ENCODE measurements at regions not wholly inside any gene's neighbourhood (a gene's known extent, or its start where the extent isn't known, plus 50 kb on each side); places are given as distances from the start of the nearest gene placed in this dataset.
A peak's percentile ranks its signal among the peaks of the same experiment; 100 is the strongest.

DNA sequence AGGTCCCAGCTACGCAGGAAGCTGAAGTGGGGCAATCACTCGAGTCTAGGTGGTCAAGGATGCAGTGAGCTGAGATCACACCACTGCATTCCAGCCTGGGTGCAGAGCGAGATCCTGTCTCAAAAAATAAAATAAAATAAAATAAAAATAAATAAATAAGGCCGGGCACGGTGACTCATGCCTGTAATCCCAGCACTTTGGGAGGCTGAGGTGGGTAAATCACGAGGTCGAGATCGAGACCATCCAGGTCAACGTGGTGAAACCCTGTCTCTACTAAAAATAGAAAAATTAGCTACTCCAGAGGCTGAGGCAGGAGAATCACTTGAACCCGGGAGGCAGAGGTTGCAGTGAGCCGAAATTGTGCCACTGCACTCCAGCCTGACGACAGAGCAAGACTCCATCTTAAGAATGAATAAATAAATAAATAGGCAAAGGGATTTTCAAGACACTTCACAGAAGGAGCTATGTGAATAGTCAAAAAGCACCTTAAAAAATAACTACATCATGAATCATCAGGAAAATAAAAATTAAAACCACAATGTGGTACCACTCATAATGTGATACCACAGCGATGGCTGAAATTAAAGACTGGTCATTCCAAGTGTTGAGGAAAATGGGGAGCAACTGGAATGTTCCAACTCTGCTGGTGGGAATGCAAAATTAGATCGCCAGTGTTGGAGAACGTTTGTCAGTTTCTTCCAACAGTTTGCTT lies 92.9 kb upstream of the TBX3 start:
- DNase-seq (ENCODE audit: low read depth in 4 of 4, low spot score in 2 of 4): no peak

DNA sequence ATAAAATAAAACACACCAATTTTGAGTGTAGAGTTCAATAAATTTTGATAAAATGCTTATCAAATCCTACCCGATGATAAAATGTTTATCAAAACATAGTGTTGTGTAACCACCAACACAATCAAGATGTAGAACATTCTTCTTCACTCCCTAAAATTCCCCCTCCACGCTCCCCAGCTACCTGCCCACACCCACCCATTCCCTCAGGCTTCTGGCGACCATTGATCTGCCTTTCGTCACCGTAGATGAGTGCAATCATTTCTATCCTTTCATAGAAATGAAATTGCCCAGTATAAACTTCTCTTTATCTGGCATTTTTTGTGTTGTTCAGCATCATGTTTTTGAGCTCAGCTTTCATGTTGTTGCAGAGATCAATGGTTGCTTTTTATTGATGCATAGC lies 90.7 kb upstream of the TBX3 start:
- no peak for DNase-seq (ENCODE audit: low read depth in 4 of 4, low spot score in 2 of 4)

DNA sequence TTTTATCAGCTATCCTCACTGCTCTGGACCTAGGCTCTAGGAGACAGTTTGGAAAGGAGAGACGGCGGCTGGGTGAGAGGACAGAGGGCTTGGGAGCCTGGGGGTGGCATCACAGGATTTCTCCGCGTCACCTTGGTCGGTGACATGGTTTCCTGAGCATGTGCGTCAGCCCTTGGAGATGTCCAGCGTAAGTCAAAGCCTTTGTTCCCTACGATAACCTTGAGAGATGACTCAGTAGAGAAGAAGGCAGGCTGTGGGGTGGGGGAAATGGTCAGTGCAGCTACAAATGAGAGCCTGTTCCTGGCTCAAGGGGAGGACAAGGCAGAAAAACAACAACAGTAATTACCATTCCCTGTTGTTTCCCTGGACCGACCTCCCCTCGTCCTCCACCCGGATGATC lies 90.2 kb upstream of the TBX3 start:
- no peak for DNase-seq (ENCODE audit: low read depth in 4 of 4, low spot score in 2 of 4)

DNA sequence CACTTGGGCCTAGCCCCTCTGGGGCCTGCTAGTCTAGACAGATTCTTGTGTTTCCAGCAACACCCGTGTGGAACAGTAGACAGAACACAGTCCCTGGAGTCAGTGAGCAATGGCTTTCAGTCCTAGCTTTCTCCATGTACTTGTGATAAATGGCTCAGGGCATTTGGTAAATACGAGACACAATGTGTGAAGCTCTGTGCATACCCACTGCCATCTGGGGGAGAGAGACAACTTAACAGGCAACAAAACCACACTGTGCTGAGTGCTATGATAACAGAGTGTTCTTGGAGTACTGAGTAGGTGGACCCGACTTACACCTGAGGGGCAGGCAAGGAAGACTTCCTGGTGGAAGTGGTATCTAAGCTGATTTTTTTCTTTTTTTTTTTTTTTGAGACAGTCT lies 86.3 kb upstream of the TBX3 start:
- no peak for DNase-seq (ENCODE audit: low read depth in 4 of 4, low spot score in 2 of 4)

DNA sequence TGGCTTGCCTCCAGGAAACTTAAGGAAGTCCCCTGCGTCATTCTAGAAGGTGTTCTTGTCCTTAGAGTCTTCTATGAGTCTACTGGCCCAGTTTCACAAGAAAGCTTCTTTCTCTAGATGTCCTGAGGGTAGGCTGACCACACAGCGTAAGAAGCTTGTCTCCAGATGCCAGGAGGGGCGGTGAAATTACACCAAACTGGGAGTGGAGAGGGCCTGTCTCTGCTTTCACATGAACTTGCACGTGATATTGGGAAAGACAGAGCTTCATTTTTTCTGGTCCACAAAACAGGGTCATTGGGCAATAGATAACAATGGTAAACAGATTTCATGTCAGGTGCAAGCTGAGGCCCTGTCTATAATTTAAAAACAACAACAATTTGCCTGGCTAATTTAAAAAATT lies 85.7 kb upstream of the TBX3 start:
- no peak for DNase-seq (ENCODE audit: low read depth in 4 of 4, low spot score in 2 of 4)

DNA sequence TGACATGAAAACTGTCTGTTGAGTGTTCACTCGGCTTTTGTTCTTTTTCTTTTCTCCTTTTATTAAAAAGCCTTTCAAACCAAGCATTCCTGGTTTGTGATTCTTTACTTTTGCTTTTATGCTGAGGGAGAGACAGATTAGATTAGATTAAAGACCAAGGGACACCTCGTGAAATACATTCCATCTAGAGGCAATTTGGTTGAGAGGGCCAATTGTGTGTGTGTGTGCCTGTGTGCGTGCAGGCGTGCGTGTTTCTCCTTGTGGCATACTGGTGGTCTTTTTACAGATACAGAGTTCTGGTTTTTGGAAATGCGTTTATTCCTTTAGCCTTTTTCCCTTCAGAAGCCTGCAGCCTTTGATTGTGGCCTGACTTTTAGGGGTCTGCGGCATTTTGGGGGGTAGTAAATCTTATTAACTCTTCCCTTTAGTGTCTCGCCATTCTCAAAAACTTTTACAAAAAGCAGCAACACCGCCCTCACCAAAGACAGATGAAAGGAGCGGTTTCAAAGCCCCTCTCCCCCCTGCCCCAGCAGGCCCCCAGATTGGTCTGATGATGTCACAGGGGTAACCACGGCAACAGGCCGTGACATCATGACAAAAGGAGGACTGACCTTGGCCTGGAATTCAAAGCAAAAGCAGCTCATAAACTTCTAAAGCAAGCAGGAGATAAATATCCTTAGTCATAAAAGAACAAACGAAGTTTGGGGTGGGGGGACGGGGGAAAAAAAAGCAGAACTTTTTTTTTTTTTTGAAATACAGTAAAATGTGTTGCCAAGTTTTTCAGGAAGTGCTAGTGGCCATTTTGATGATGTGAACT lies 84.1 kb upstream of the TBX3 start:
- peak in 2 of 4 donors; percentile 66 for DNase-seq (ENCODE audit: low read depth in 4 of 4, low spot score in 2 of 4)

DNA sequence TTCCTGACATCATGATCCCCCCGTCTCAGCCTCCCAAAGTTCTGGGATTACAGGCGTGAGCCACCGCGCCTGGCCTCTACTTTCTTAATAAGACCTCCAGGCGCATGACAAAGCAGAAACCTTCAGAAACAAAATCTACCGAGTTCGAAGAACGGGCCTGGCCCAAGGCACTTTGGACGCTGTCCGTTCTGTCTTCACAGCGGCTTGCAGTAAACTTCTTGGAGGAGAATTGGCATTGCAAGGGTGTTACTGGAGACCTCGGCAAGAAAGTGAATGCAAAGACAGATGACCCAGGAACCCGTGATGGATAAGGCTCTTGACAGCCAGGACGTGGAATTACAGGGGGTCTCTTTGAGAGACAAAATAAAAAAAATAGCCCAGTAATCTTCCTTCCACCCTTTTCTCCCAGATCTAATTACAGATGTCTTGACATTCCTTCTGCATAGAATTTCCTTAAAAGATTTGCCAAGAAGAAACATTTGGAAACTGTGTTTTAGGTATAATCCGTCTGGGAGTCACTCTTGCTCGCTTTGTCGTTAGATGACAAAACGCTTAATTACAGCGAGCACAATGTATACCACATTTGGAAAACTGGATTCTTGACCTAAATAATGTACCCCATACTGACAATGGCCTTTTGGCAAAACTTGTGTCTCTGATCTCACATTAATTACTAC lies 83.2 kb upstream of the TBX3 start:
- DNase-seq (ENCODE audit: low read depth in 4 of 4, low spot score in 2 of 4): peak in 1 of 4 donors; percentile 24

DNA sequence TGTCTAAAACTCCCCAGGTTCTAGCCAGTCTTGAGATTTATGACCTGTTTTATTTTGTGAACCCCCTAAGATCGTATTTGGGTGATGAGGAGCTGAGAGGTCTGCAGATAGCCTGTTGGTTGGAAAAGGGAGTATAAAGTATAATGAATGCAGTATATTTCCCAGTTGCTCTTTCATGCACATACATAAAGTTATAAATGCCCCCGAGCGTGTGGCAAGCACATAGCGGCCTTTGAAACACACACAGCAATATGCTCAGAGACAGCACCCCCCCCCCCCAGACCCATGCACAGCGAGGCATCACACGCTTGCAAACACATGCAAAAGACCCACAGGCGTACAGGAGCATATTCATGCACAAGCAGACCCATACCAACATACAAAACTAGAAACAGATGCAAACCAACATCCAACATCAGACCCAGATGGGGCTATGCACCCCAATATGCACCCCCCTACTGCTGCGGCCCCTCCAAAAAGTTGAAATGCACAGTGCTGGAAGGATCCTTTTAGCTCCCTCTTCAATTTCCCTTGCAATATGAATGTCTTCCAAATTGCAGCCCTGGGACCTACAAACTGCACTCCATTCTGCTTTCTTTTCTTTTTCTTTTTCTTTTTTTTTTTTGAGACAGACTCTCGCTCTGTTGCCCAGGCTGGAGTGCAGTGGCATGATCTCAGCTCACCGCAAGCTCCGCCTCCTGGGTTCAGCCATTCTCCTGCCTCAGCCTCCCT lies 82.2 kb upstream of the TBX3 start:
- no peak for DNase-seq (ENCODE audit: low read depth in 4 of 4, low spot score in 2 of 4)

DNA sequence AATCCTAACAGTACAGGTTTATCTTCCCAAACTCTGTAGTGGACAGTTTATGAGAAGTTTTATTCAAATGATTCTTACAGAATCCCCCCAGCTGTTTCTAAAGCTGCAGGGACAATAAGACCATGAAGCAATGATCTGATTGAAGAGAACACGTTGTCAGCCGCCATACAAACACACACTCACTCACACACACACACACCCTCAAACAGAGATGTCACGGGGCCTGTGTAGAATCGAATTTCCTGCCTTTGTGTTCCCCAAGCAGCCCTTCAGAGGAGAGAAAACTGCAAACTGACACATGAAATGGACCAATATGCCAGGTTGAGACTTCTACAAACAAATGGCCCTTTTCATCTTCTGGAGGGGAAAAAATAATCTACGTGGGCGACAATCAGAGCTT lies 80.5 kb upstream of the TBX3 start:
- DNase-seq (ENCODE audit: low read depth in 4 of 4, low spot score in 2 of 4): no peak

DNA sequence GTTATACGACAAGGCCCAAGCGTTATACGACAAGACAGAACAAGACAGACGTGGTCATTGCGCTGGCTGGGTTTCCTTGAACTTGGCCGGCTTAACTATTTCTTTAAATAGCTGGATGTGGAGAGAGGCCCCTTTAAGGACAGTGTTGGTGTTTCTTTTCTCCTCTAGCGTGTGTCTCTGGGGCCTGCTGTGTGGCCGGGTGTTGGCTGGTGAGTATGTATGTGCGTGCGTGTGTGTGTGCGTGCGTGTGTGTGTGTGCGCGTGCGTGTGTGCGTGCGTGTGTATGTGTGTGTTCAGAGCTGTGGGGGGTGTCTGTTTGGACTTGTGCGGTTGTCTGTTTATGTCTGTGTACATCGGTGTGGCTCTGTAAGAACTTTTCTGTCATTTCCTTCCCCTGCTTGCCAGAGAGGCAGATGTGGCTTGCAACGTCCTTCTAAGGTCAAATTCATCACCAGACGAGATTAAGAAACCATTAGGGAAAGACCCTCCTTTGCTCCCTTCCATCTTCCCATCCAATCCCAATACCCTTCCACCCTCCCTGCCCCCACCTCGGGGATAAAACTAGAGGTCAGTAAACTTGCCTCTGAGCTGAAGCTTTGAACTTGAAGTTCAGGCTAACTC lies 78.6 kb upstream of the TBX3 start:
- DNase-seq (ENCODE audit: low read depth in 4 of 4, low spot score in 2 of 4): no peak

DNA sequence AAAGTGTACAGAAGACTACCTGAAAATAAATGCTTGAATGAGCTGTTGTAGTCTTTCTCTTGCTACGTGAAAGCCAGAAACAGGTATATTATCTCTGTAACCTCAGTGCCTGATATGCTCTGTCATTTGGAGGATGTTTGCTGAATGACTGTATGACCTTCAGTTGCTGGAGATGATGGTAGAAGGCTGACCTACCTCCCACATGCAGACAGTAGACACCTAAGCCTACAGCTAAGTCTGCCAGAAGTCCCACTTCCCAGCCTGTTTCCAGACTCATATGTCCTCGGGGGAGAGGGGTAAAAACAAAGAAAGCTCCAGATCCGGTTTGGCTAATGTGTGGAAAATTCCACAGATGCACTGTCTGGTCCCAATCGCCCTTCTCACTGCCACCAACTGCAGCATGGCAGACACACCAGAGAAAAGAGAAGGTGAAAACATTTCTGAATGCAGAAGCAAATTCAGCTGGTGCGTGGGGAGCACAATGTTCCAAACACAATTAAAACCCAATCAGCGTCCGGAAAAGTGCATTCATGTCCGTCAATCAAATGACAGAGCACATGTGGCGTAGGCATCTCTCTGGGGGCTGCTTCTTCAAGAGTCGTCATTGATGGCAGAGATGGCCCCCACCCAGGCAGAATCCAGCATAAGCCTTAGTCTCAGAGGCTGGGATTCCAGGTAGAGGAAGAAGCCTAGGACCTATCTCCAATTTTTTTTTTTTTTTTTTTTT lies 76.3 kb upstream of the TBX3 start:
- no peak for DNase-seq (ENCODE audit: low read depth in 4 of 4, low spot score in 2 of 4)

DNA sequence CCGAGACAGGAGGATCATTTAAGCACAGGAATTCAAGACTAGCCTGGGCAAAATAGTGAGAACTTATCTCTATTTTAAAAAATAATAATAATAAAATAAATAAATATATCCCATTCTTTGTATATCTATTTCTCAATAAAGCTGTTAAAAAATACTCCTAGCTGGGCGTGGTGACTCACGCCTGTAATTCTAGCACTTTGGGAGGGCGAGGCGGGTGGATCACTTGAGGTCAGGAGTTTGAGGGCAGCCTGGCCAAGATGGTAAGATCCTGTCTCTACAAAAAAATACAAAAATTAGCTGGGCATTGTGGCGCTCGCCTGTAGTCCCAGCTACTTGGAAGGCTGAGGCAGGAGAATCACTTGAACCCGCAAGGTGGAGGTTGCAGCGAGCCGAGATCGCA lies 75.7 kb upstream of the TBX3 start:
- DNase-seq (ENCODE audit: low read depth in 4 of 4, low spot score in 2 of 4): no peak

DNA sequence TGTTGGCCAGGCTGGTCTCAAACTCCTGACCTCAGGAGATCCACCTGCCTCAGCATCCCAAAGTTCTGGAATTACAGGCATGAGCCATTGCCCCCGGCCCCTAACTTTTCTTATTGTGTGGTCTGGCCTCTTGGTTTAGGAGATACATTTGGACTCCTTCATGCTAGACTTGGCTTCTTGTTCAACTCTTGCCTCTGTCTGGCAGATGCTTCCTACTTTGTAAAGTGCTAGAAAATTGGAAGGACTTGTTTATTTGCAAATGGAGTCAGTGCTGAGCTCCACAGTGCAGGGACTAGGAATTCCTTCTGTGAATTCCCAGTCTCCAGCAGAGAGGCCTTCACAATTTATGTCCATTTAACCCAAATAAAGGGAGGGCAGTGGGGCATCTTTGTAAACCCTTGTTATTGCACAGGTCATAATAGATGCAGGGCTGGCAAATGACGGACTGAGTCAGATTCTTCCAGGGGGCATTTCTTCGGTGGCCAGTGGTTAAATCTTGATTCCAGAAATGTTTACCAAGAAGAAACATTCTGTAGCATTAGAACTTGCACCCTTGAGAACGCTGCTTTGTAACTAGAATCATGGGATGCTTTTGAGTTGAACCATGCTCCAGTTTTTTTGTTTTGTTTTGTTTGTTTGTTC lies 73.8 kb upstream of the TBX3 start:
- DNase-seq (ENCODE audit: low read depth in 4 of 4, low spot score in 2 of 4): no peak

DNA sequence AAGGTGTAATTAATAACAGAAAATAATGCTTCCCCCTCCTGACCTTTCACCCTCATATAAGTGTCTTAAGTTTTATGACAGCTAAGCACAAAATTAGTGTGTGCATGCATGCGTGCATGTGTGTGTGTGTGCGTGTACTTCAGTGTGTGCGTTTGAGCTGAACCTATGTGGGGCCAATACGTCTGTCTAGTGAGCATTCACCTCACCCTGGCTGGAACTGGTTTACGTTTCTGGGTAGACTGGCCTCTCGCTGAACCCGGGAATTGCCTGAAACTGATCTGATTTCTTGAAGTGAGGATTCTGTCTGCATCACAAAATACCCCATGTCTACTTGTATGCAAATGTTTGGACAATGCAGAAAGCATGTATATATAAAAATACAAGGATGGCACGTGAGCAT lies 68.2 kb upstream of the TBX3 start:
- peak in 1 of 4 donors; percentile 35 for DNase-seq (ENCODE audit: low read depth in 4 of 4, low spot score in 2 of 4)

DNA sequence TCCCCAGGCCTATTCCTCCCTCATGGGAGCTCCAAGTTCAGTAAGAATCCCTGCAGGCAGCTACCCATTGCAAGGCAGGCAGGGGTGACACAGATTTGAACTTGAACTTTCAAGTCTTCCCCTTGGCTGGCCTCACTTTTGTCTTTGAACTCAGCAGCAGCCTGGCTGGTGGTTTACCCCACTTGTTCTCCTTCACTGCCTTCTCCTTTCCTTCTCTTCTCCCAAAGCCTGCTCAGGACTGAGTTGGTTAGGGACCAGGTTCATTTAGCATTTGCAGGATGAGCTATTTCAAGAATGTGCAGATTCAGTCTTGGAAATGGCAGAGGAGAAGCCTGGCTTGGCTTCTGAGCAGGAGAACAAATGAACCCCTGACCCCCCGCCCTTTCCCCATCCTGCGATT lies 67.7 kb upstream of the TBX3 start:
- no peak for DNase-seq (ENCODE audit: low read depth in 4 of 4, low spot score in 2 of 4)

DNA sequence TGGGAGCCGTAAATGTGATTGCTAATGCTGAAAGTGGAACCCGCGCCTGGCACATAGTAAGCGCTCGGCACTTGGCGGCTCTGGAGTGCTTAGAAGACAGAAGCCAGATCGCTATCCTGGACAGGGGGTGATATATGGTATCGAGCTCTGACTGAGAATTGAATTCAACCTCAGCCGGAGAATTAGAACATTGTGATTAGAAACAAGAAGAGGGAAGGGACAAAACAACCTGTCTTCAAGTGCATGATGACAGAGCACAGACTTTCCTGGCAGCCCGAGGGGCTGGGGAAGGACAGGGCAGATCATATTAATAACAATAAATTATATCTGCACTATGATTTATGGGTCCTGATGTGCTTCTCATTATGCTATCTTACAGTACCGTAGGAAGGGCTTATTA lies 66.9 kb upstream of the TBX3 start:
- no peak for DNase-seq (ENCODE audit: low read depth in 4 of 4, low spot score in 2 of 4)

DNA sequence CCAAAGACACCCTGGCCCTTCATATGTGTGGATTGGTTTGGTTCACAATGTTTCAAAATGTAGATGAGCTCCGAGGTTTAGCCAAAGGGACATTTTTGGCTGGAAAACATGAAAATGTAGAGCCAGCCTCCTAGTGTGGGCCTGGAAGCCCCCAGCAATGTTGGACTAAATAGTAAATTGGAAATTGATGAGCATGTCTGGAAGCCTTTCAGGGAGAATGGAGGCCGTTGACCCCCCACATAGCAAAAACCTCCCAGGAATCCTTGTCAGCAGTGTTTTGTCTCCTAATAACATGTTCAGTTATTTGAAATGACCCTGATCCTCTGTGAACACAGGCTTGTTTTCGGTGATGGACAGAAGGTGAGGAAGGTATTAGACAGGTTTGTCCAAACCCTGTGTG lies 65.1 kb upstream of the TBX3 start:
- DNase-seq (ENCODE audit: low read depth in 4 of 4, low spot score in 2 of 4): no peak

DNA sequence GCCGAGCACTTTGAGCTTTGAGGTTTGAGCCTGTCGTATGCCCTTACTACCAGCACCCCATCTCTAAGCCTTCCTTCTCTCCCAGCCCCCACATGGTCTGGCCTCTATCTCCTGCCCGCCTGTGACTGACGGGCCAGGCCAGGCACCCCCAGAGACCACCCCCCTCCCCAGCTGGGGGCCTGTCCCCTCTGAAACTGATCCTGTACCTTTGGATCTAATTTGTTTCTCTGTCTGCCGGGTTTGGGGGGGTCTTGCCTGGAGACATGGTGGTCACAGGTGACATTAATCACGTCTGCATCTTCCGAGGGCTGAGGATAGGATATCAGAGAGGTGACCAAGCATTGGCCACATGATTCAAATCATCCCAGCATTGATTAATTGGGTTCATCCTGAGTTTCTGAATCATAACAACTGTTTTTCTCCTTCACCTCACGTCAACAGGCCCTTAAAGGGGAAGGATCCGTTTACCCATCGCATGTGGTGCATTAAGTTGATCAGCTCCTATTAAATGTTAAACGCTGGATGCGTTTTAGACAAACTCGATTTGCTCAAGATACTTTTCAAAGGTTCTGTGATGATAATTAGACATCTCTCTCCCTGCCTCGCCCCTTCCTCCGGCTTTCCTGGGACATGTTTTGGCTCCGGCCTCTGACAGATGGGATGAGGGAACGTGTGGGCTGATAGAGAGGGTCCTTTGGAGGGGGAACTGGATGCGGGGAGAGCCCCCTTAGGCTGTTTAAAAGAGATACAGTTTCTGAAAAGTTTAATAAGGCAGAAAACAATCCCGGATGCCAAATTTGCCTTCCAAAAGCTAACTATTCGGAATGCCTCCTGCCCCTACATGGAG lies 63.3 kb upstream of the TBX3 start:
- DNase-seq (ENCODE audit: low read depth in 4 of 4, low spot score in 2 of 4): peak in 1 of 4 donors; percentile 31
